Prostate gland (tissue), 2 donors: ENCODE measurements at regions not wholly inside any gene's neighbourhood (a gene's known extent, or its start where the extent isn't known, plus 50 kb on each side); places are given as distances from the start of the nearest gene placed in this dataset.

Experiments
- POLR2AphosphoS5 ChIP-seq: sonication (generic); formaldehyde crosslinking; IDR thresholded peaks from one replicate; pipeline ENCODE4 v1.6.1; 2017; ENCODE audit warnings: antibody characterized with exemption
- TF ChIP-seq, protein P1 (sequence below), 4 experiments: fragments of 200-600 bp in 2 of 4; fragments of 450-650 bp in 2 of 4; sonication (generic) in 2 of 4; IDR thresholded peaks; 1 replicate in 3 of 4; 2 replicates in 1 of 4; pipeline ENCODE4 v1.5.1; 2016 to 2019; ENCODE audit warnings: antibody characterized with exemption in 4 of 4, mild to moderate bottlenecking in 2 of 4, moderate library complexity in 2 of 4

- TF ChIP-seq, protein P1, sequence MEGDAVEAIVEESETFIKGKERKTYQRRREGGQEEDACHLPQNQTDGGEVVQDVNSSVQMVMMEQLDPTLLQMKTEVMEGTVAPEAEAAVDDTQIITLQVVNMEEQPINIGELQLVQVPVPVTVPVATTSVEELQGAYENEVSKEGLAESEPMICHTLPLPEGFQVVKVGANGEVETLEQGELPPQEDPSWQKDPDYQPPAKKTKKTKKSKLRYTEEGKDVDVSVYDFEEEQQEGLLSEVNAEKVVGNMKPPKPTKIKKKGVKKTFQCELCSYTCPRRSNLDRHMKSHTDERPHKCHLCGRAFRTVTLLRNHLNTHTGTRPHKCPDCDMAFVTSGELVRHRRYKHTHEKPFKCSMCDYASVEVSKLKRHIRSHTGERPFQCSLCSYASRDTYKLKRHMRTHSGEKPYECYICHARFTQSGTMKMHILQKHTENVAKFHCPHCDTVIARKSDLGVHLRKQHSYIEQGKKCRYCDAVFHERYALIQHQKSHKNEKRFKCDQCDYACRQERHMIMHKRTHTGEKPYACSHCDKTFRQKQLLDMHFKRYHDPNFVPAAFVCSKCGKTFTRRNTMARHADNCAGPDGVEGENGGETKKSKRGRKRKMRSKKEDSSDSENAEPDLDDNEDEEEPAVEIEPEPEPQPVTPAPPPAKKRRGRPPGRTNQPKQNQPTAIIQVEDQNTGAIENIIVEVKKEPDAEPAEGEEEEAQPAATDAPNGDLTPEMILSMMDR (IDR thresholded peaks at IDR 0.05), result no peak
- TF ChIP-seq POLR2AphosphoS5, result no peak
Measured at GRCh38 chr1:96366516-96366915, 355.1 kb upstream of the PTBP2 start.
